ENCODE measurements at regions not wholly inside any gene's neighbourhood (a gene's known extent, or its start where the extent isn't known, plus 50 kb on each side); places are given as distances from the start of the nearest gene placed in this dataset.

- Mint-ChIP-seq H3K27ac (no peak overlapping the region), H3K4me1 (ENCODE audit: low read depth) (peaks cover 38% of the 10 kb centered on the region), H3K4me3 (no peak overlapping the region)
Measured at GRCh38 chr1:234662148-234662547, 52.2 kb upstream of the IRF2BP2 start.

GRCh38 chr1:234661317-234661928 is 51.4 kb upstream of the IRF2BP2 start:
- H3K4me1 Mint-ChIP-seq (ENCODE audit: low read depth) = peaks cover 45% of the 10 kb centered on the region
- TF ChIP-seq CTCF (IDR thresholded peaks at IDR 0.05) = no peak
- DNase-seq = no peak
- H3K9me3 Mint-ChIP-seq = no peaks in the 10 kb centered on the region; the same call in 1 of the 2 replicates
- no peak overlapping the region for H3K4me3 Mint-ChIP-seq
- H3K27ac Mint-ChIP-seq = no peak overlapping the region
- H3K36me3 Mint-ChIP-seq (ENCODE audit: low read depth) = peaks cover 5% of the 10 kb centered on the region
- peaks cover 3% of the 10 kb centered on the region for H3K27me3 Mint-ChIP-seq (ENCODE audit: insufficient read depth)

More at GRCh38 chr1:234662148-234662547, 52.2 kb upstream of the IRF2BP2 start:
- TF ChIP-seq CTCF (IDR thresholded peaks at IDR 0.05) = no peak
- DNase-seq = no peak
- H3K9me3 Mint-ChIP-seq = no peaks in the 10 kb centered on the region; the same call in 1 of the 2 replicates
- no peaks in the 10 kb centered on the region for H3K36me3 Mint-ChIP-seq (ENCODE audit: low read depth)
- peaks cover 3% of the 10 kb centered on the region for H3K27me3 Mint-ChIP-seq (ENCODE audit: insufficient read depth)

GRCh38 chr1:234660536-234661316 is 50.7 kb upstream of the IRF2BP2 start:
- peaks cover 3% of the 10 kb centered on the region for H3K27me3 Mint-ChIP-seq (ENCODE audit: insufficient read depth)
- H3K4me1 Mint-ChIP-seq (ENCODE audit: low read depth) = peaks cover 52% of the 10 kb centered on the region
- no peak for DNase-seq
- H3K9me3 Mint-ChIP-seq = no peaks in the 10 kb centered on the region; the same call in 1 of the 2 replicates
- TF ChIP-seq CTCF (IDR thresholded peaks at IDR 0.05) = no peak
- peaks cover 5% of the 10 kb centered on the region for H3K36me3 Mint-ChIP-seq (ENCODE audit: low read depth)
- no peak overlapping the region for H3K27ac Mint-ChIP-seq
- H3K4me3 Mint-ChIP-seq = no peak overlapping the region
